HL-60 (cell line): ENCODE measurements at regions not wholly inside any gene's neighbourhood (a gene's known extent, or its start where the extent isn't known, plus 50 kb on each side); places are given as distances from the start of the nearest gene placed in this dataset.

Source experiments
- DNase-seq, 2 experiments: peaks; one replicate each; pipeline ENCODE4 v3.0.0-alpha.2; 2010 to 2020; ENCODE audit warnings: low read depth in 1 of 2, low spot score in 1 of 2
- H3K27ac ChIP-seq: fragments of 250-450 bp; sonication (Bioruptor Pico); replicated peaks from 2 replicates; pipeline ENCODE4 v1.5.1; 2020; ENCODE audit warnings: mild to moderate bottlenecking, moderate library complexity
- H3K27me3 ChIP-seq: fragments of 250-450 bp; sonication (Bioruptor Pico); 2 replicates; pipeline ENCODE4 v1.5.1; 2021; ENCODE audit warnings: mild to moderate bottlenecking, moderate library complexity; ENCODE audit not compliant: insufficient read depth, poor library complexity, severe bottlenecking
- H3K4me3 ChIP-seq: replicated peaks from 2 replicates; pipeline ENCODE4 v1.5.1; 2011; ENCODE audit warnings: mild to moderate bottlenecking, control low read depth, low read length; ENCODE audit not compliant: insufficient read depth
- CTCF ChIP-seq: IDR thresholded peaks from one replicate; pipeline ENCODE4 v1.5.1; 2011; ENCODE audit warnings: low read length, control low read depth, inconsistent platforms; ENCODE audit not compliant: insufficient read depth
- GABPA ChIP-seq: IDR thresholded peaks from 2 replicates; pipeline ENCODE4 v1.6.1; 2012; ENCODE audit warnings: low read depth
- POLR2AphosphoS5 ChIP-seq: IDR thresholded peaks from 2 replicates; pipeline ENCODE4 v1.6.1; 2012; ENCODE audit warnings: low read depth
- REST ChIP-seq: IDR thresholded peaks from 2 replicates; pipeline ENCODE4 v1.6.1; 2012; ENCODE audit warnings: low read depth; ENCODE audit not compliant: insufficient replicate concordance
- SPI1 ChIP-seq: IDR thresholded peaks from 2 replicates; pipeline ENCODE4 v1.6.1; 2012; ENCODE audit warnings: low read depth, mild to moderate bottlenecking, borderline replicate concordance

DNA sequence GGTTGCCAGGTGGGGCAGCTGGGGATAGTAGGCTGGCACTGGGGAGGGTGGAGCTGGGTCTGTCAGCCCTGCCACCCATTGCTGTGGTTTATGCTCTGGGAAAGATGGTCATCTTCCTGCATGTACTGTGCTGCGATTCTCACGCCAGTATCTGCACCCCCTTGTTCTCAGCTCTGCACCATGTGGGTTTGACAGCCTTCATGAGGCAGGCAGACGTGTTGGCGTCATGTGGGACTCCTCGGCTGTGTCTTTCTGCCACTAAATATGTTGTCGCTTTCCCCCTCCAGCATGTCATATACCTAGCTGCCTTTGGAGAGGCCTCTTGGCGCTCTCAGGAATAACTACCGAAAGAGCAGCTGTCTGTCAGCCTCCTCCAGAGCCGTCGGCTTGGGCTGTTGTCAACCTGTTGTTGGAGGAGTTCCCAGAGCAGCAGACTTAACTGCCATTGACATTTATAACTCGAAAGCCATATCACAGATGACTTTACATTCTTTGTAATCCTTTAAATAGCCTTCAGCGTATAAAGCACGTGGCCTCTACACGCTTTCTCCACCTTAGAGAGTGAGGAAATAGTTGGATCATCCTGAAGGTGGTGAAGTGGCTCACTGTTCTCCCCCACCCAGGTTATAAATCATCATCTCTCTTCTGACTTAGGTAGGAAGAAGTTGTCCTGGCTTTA lies 80.4 kb upstream of the MGAT5 start:
- no peak overlapping the region for H3K27ac ChIP-seq
- no peak for DNase-seq
- H3K4me3 ChIP-seq = no peak overlapping the region
- TF ChIP-seq SPI1 = no peak
- TF ChIP-seq CTCF = no peak
- TF ChIP-seq GABPA = no peak
- no peak for TF ChIP-seq POLR2AphosphoS5
- TF ChIP-seq REST = no peak
- no peaks in the 10 kb centered on the region for H3K27me3 ChIP-seq

- H3K27me3 ChIP-seq = no peaks in the 10 kb centered on the region
- no peak for DNase-seq
- H3K4me3 ChIP-seq = no peak overlapping the region
- no peak overlapping the region for H3K27ac ChIP-seq
- no peak for TF ChIP-seq GABPA
Measured at GRCh38 chr2:134174711-134175110, 79.2 kb upstream of the MGAT5 start.

DNA sequence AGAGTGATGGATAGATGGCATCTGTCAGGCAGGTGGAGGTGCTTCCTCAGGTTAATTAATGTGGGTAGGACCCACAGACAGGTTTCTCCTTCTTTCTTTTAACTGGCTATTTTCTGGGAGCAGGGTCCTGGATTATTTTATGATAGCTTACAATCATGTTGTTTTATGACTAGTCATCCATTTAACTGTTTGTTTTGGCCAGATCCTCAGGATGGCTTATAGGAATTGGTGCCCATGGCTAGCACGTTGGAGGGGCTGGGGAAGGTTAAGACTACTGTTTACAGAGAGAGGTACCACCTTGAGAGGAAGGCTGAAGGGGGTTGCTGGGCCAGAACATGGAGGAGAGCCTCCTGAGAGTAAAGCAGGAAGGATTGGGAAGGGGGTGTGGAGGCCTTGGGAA lies 78.0 kb upstream of the MGAT5 start:
- Histone ChIP-seq H3K27ac (no peak overlapping the region), H3K4me3 (no peak overlapping the region), H3K27me3 (no peaks in the 10 kb centered on the region)
- TF ChIP-seq CTCF (no peak), POLR2AphosphoS5 (no peak), SPI1 (no peak), REST (no peak), GABPA (no peak)
- no peak for DNase-seq

GRCh38 chr2:134177351-134177931 lies 76.4 kb upstream of the MGAT5 start:
- H3K27ac ChIP-seq = no peak overlapping the region
- DNase-seq = no peak
- H3K27me3 ChIP-seq = no peaks in the 10 kb centered on the region
- no peak overlapping the region for H3K4me3 ChIP-seq
- TF ChIP-seq REST (no peak), CTCF (no peak), POLR2AphosphoS5 (no peak), SPI1 (no peak), GABPA (no peak)
